Stimulated activated CD4-positive, alpha-beta T cell treated with anti-CD3 and anti-CD28 coated beads, Interleukin-1b, Interleukin-23, amount 100 ng/mL, for 48 hours (primary cell): ENCODE measurements at regions not wholly inside any gene's neighbourhood (a gene's known extent, or its start where the extent isn't known, plus 50 kb on each side); places are given as distances from the start of the nearest gene placed in this dataset.

Experiments
- DNase-seq: peaks from one replicate; pipeline ENCODE4 v3.0.0-alpha.2; 2020

DNA sequence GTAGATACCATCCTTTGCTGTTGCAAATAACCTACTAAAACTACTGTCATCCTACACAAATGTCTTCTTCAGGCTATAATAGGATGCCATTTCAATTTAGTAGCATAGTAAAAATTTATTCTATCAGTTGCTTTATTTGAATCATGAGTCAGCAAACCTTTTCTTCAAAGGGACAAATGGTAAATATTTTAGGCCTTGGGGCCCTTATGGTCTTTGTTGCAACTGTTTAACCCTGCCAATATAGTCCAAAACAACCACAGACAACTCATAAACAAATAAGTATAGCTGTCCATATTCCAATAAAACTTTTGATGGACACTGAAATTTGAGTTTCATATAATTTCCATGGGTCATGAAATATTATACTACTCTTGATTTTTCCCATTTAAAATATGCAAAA, 54.0 kb upstream of the CCBE1 start:
- DNase-seq, result no peak

DNA sequence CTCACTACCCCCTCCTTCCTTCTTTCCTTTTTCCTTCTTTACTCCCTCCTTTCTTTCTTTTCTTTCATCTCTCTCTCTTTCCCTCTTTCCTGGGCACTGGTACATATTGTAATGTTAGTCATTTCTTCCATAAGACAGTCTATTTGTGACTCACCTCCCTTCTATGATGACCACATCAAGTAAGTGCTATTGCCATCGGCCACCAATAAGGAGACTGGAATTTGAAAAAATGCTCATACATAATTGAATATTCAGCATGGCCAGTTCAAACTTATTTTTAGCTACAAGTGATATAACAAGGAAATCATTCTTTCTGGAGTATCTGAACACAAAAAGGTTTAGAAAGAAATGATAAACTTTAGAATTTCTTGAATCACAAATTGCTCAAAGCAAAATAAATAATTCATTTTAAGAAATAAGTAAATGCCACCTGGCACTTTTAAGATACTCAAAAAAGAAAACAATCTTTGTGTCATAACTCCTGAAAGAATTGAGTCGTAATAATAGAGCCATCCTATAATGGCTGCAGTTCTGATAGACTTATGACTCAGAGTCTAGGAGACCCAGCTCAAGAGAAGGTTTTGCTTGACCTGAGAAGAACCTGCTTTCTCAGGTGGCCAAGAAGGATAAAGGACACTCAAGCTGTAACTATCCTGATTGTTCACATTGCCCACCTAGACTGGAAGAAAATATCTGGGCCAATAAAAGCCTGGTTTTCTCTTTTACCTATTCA, 51.6 kb upstream of the CCBE1 start:
- no peak for DNase-seq
